Activated T-helper 17 cell treated with anti-CD3 and anti-CD28 coated beads, Interleukin-2, amount 50 U/mL, for 72 hours (primary cell): ENCODE measurements at regions not wholly inside any gene's neighbourhood (a gene's known extent, or its start where the extent isn't known, plus 50 kb on each side); places are given as distances from the start of the nearest gene placed in this dataset.

Experiments used
- ATAC-seq: fragments of 150-1000 bp; cut with Tn5 transposase; replicated peaks from 2 replicates; pipeline ENCODE4 v1.10.0; 2021; ENCODE audit warnings: mild to moderate bottlenecking, moderate library complexity
- H3K27ac Mint-ChIP-seq: one replicate; pipeline ENCODE4 v1.8.0; 2022; ENCODE audit warnings: mixed read lengths
- H3K27me3 Mint-ChIP-seq: one replicate; pipeline ENCODE4 v1.8.0; 2022; ENCODE audit warnings: mixed read lengths
- H3K36me3 Mint-ChIP-seq: one replicate; pipeline ENCODE4 v1.8.0; 2022; ENCODE audit warnings: low read depth, mild to moderate bottlenecking, mixed read lengths
- H3K4me1 Mint-ChIP-seq: one replicate; pipeline ENCODE4 v1.8.0; 2022; ENCODE audit warnings: mixed read lengths
- H3K4me3 Mint-ChIP-seq: one replicate; pipeline ENCODE4 v1.8.0; 2022; ENCODE audit warnings: mild to moderate bottlenecking, mixed read lengths
- H3K9me3 Mint-ChIP-seq: one replicate; pipeline ENCODE4 v1.8.0; 2022; ENCODE audit warnings: mixed read lengths

- H3K4me3 Mint-ChIP-seq = no peak overlapping the region
- no peaks in the 10 kb centered on the region for H3K36me3 Mint-ChIP-seq
- peaks cover 10% of the 10 kb centered on the region for H3K9me3 Mint-ChIP-seq
- ATAC-seq = no peak
- H3K4me1 Mint-ChIP-seq = no peaks in the 10 kb centered on the region
- no peak overlapping the region for H3K27ac Mint-ChIP-seq
- H3K27me3 Mint-ChIP-seq = no peaks in the 10 kb centered on the region
Observed at GRCh38 chr11:22042081-22042480, 150.8 kb upstream of the ANO5 start.

- no peaks in the 10 kb centered on the region for H3K4me1 Mint-ChIP-seq
- no peak for ATAC-seq
- no peaks in the 10 kb centered on the region for H3K27me3 Mint-ChIP-seq
- H3K36me3 Mint-ChIP-seq = no peaks in the 10 kb centered on the region
- H3K9me3 Mint-ChIP-seq = peaks cover 13% of the 10 kb centered on the region
- no peak overlapping the region for H3K27ac Mint-ChIP-seq
- no peak overlapping the region for H3K4me3 Mint-ChIP-seq
Observed at GRCh38 chr11:22044126-22044525, 148.8 kb upstream of the ANO5 start.

DNA sequence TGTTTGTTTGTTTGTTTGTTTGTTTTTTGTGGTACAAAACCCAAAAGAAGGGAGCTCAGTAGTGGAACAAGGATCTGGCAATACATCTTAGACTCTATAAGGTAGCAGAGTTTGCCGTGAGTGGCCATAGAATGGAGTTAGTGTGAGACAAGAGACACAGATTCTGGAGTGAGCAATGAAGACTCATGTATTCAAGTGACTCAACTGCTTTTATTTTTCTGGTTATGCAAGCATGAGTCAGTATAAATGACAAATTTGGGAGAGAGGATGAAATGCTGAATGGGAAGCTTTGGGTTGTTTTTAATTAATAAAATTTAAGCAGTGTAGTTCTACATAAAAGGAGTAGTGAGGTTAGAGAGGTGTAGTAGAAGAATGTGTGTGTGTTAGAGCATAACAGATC is 143.6 kb upstream of the ANO5 start:
- H3K27me3 Mint-ChIP-seq = no peaks in the 10 kb centered on the region
- H3K4me1 Mint-ChIP-seq = no peaks in the 10 kb centered on the region
- H3K36me3 Mint-ChIP-seq = no peaks in the 10 kb centered on the region
- ATAC-seq = no peak
- no peak overlapping the region for H3K27ac Mint-ChIP-seq
- no peak overlapping the region for H3K4me3 Mint-ChIP-seq
- peaks cover 24% of the 10 kb centered on the region for H3K9me3 Mint-ChIP-seq

- H3K4me3 Mint-ChIP-seq = no peak overlapping the region
- no peaks in the 10 kb centered on the region for H3K4me1 Mint-ChIP-seq
- H3K27me3 Mint-ChIP-seq = no peaks in the 10 kb centered on the region
- H3K27ac Mint-ChIP-seq = no peak overlapping the region
- no peaks in the 10 kb centered on the region for H3K36me3 Mint-ChIP-seq
- no peak for ATAC-seq
- H3K9me3 Mint-ChIP-seq = peaks cover 27% of the 10 kb centered on the region
Observed at GRCh38 chr11:22065472-22065871, 127.4 kb upstream of the ANO5 start.

GRCh38 chr11:22069844-22070243 is 123.0 kb upstream of the ANO5 start:
- no peak for ATAC-seq
- Mint-ChIP-seq H3K27ac (no peak overlapping the region), H3K4me1 (no peaks in the 10 kb centered on the region), H3K9me3 (peaks cover 25% of the 10 kb centered on the region), H3K27me3 (no peaks in the 10 kb centered on the region), H3K4me3 (no peak overlapping the region), H3K36me3 (no peaks in the 10 kb centered on the region)

DNA sequence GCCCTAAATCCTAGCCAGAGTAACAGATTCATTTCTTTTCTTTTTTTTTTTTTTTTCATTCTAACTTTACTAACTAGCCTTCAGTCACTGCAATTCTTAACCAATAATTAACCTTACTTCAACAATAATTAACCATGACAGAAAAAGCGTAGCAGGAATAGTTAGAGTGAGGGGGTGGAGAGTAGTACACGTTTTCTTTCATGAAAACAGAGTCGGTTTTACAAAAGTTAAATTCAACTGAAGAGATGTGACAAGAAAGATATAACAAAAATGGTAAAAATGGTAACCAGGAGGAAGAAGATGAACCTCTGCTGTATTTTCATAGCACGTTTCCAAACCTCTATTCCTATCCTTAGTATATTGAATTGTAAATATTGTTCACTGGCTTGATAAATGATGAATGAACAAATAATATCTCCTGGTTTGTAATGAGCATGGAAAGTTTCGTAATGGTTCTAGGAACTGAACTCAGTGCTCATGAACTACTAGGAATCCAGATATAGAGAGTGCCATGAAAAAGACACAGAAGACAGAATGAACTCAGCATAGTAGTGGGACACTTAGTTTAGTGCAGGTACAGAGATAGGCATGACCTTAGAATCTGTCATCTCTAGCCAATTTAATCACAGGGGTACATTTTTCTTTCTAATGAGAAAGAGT is 116.5 kb upstream of the ANO5 start:
- H3K4me3 Mint-ChIP-seq = no peak overlapping the region

DNA sequence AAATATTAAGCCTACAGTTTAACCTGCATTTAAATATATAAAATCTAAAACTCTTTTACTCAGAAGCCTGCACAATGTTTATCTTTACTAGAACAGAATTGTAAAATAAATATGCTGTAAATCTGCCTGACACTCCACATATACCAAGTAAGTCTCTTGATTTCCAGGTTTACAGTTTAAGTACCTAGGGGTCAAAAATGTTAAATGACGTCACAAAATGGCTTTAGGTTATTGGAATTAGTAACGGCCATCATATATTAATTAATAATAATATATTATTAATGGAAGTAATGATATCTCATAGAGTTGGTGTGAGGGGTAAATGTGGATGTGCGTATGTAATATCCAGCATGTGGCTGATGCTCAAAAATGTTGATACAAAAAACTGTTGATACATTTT is 114.8 kb upstream of the ANO5 start:
- no peaks in the 10 kb centered on the region for H3K4me1 Mint-ChIP-seq
- no peak overlapping the region for H3K27ac Mint-ChIP-seq
- no peak overlapping the region for H3K4me3 Mint-ChIP-seq
- no peaks in the 10 kb centered on the region for H3K36me3 Mint-ChIP-seq
- H3K27me3 Mint-ChIP-seq = no peaks in the 10 kb centered on the region
- no peak for ATAC-seq
- peaks cover 5% of the 10 kb centered on the region for H3K9me3 Mint-ChIP-seq

More for the DNA sequence above, 116.5 kb upstream of the ANO5 start:
- no peaks in the 10 kb centered on the region for H3K36me3 Mint-ChIP-seq
- no peak overlapping the region for H3K27ac Mint-ChIP-seq
- no peaks in the 10 kb centered on the region for H3K27me3 Mint-ChIP-seq
- H3K9me3 Mint-ChIP-seq = peaks cover 5% of the 10 kb centered on the region
- no peaks in the 10 kb centered on the region for H3K4me1 Mint-ChIP-seq
- ATAC-seq = no peak

DNA sequence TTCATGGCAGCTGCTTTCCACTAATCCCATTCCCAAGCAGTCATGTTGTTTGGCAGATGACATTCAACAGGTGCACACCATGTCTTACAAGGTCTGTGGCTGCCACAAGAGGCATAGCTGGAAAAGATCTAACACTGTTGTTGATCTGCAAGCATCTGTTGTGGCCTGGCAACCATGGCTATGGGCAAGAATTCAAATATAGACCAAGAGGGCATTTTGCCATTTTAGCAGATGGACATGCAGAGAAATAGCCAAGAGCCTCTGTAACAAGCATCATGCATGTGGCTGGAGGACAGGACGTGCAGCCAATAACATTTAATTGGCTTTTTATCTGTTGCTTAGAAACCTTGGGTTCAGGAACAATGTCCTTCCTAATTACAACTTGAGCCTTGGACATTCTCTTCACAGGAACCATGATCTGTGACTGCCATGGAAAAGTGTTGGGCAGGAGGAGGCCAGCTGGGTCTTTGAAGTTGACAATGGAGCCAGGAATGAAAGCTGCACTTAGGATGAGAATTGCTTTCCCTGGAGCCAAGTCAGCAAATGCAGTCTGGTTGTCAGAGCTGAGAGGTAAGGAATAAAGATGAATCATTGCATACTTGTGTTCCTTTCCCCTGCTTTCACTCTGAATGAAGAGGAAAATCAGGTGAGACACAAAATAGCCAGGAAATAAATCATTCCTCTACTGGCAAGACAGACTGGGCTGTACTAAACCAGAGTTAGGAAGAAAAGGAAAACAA is 113.6 kb upstream of the ANO5 start:
- Mint-ChIP-seq H3K27me3 (no peaks in the 10 kb centered on the region), H3K9me3 (peaks cover 5% of the 10 kb centered on the region), H3K27ac (no peak overlapping the region), H3K36me3 (no peaks in the 10 kb centered on the region), H3K4me3 (no peak overlapping the region), H3K4me1 (no peaks in the 10 kb centered on the region)
- ATAC-seq = no peak

DNA sequence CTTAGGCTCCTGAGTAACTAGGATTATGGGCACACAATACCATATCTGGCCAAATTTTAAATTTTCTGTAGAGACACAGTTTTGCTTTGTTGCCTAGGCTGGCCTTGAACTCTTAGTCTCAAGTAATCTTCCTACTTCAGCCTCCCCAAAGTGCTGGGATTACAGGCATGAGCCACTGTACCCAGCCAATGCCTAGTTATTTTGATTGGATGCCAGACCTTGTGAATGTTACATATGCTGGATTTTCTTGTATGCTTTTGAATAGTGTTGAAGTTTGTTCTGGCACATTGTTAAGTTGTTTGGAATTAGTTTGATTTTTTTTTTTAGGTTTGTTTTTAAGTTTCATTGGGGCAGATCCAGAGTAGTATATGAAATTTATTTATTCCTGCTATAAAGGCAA is 110.7 kb upstream of the ANO5 start:
- ATAC-seq = no peak

DNA sequence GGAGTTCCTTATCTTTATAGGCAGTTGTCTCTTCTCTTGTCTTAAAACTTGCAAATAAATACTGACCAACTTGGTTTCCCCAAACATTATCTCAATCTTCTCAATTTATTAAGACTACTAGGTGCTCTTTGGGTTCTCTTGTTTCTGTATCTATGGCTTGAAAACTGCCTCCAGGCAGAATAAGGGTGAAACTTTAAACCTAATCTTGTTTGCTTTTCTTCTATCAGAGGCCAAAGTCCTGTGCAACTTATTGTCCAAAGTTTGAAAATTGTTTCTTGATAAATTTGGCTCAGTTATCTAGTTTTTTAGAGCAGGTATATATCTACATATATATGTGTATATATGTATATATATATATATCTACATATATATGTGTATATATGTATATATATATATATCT is 110.1 kb upstream of the ANO5 start:
- no peak overlapping the region for H3K4me3 Mint-ChIP-seq
- no peaks in the 10 kb centered on the region for H3K36me3 Mint-ChIP-seq
- ATAC-seq = no peak
- H3K27me3 Mint-ChIP-seq = no peaks in the 10 kb centered on the region
- no peaks in the 10 kb centered on the region for H3K9me3 Mint-ChIP-seq
- no peak overlapping the region for H3K27ac Mint-ChIP-seq
- H3K4me1 Mint-ChIP-seq = no peaks in the 10 kb centered on the region

More for the DNA sequence above, 110.7 kb upstream of the ANO5 start:
- Mint-ChIP-seq H3K36me3 (no peaks in the 10 kb centered on the region), H3K27ac (no peak overlapping the region), H3K27me3 (no peaks in the 10 kb centered on the region), H3K4me3 (no peak overlapping the region), H3K4me1 (no peaks in the 10 kb centered on the region), H3K9me3 (peaks cover 5% of the 10 kb centered on the region)

DNA sequence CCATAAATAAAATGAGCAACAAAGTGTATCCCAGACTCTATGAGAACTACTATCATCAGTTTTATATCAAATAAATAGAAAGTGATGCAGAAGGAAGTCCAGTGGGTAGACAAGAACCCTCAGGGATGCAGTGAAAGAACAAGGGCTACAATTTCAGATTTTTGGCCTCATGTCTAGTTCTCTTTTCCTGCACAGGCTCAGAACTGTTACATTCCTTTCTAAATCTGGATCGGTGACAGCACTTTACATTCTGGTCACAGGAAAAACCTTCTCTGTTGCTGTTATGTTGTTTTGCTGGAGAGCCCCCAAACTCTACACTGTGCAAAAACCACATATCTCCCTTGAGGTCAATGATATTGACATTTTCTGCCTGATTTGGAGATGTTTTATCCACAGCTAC is 108.8 kb upstream of the ANO5 start:
- Mint-ChIP-seq H3K36me3 (no peaks in the 10 kb centered on the region), H3K4me1 (no peaks in the 10 kb centered on the region), H3K4me3 (no peak overlapping the region), H3K9me3 (no peaks in the 10 kb centered on the region), H3K27me3 (no peaks in the 10 kb centered on the region), H3K27ac (no peak overlapping the region)
- ATAC-seq = no peak

GRCh38 chr11:22084564-22084963 is 108.3 kb upstream of the ANO5 start:
- H3K27me3 Mint-ChIP-seq = no peaks in the 10 kb centered on the region
- no peak for ATAC-seq
- H3K4me3 Mint-ChIP-seq = no peak overlapping the region
- no peaks in the 10 kb centered on the region for H3K36me3 Mint-ChIP-seq
- H3K9me3 Mint-ChIP-seq = no peaks in the 10 kb centered on the region
- H3K4me1 Mint-ChIP-seq = no peaks in the 10 kb centered on the region
- H3K27ac Mint-ChIP-seq = no peak overlapping the region

GRCh38 chr11:22089609-22090008 is 103.3 kb upstream of the ANO5 start:
- Mint-ChIP-seq H3K27ac (no peak overlapping the region), H3K36me3 (no peaks in the 10 kb centered on the region), H3K27me3 (no peaks in the 10 kb centered on the region), H3K4me1 (no peaks in the 10 kb centered on the region), H3K9me3 (peaks cover 3% of the 10 kb centered on the region), H3K4me3 (no peak overlapping the region)
- no peak for ATAC-seq

GRCh38 chr11:22106566-22106965 is 86.3 kb upstream of the ANO5 start:
- Mint-ChIP-seq H3K4me1 (no peaks in the 10 kb centered on the region), H3K9me3 (peaks cover 15% of the 10 kb centered on the region), H3K4me3 (no peak overlapping the region), H3K27me3 (no peaks in the 10 kb centered on the region), H3K27ac (no peak overlapping the region), H3K36me3 (no peaks in the 10 kb centered on the region)
- ATAC-seq = no peak

- H3K9me3 Mint-ChIP-seq = peaks cover 6% of the 10 kb centered on the region
- no peaks in the 10 kb centered on the region for H3K4me1 Mint-ChIP-seq
- no peaks in the 10 kb centered on the region for H3K36me3 Mint-ChIP-seq
- no peak for ATAC-seq
- H3K27ac Mint-ChIP-seq = no peak overlapping the region
- H3K27me3 Mint-ChIP-seq = no peaks in the 10 kb centered on the region
- no peak overlapping the region for H3K4me3 Mint-ChIP-seq
Observed at GRCh38 chr11:22115470-22116029, 77.3 kb upstream of the ANO5 start.
